ENCODE measurements at regions not wholly inside any gene's neighbourhood (a gene's known extent, or its start where the extent isn't known, plus 50 kb on each side); places are given as distances from the start of the nearest gene placed in this dataset.
A peak's percentile ranks its signal among the peaks of the same experiment; 100 is the strongest.

DNA sequence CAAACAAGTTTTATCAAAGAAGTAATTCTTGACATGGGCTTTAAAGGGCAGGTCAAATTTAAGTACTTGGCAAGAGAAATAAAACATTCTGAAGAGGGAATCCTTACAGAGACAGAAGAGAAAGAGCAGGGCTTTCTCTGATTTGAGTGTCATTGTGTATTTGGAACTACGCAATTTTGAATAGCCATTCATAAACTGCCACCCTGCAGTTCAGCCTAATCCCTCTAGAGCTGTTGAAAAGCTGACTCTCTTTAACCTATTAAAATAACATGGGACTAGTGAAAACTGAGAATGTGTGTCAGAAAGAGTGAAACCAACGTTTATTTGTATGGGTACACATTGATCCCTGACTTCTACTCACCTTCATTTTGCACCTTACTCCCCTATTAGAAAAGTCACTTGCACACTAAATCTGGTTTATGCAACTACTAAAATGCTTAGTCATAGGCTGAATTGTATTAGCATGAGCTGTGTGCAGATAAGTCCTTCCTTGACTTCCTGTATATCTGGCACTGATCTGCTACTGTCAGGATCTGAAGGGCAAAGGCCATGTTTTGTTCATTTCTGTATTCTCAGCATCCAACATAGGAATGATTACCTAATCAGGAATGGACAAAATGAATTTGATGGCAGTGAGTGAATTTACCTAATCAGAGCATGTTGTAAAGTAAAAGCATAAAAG is 458.9 kb downstream of the NOVA1 start:
- no peak overlapping the region for H3K4me3 ChIP-seq (ENCODE audit: low read length)
- H3K4me1 ChIP-seq (ENCODE audit: control insufficient read depth, low read length): no peaks in the 10 kb centered on the region
- no peaks in the 10 kb centered on the region for H3K27me3 ChIP-seq (ENCODE audit: control insufficient read depth, low read length)
- no peaks in the 10 kb centered on the region for H3K36me3 ChIP-seq (ENCODE audit: control insufficient read depth, low read length)
- no peaks in the 10 kb centered on the region for H3F3A ChIP-seq (ENCODE audit: control insufficient read depth, insufficient read depth)
- H4K20me1 ChIP-seq (ENCODE audit: control insufficient read depth, insufficient read depth, low read depth, low read length): no peaks in the 10 kb centered on the region
- no peak overlapping the region for H3K4me2 ChIP-seq (ENCODE audit: low read length)
- no peaks in the 10 kb centered on the region for H3K79me2 ChIP-seq (ENCODE audit: control insufficient read depth, low read length)
- H3K9me3 ChIP-seq (ENCODE audit: control insufficient read depth, insufficient read depth, low read length): peaks cover 4% of the 10 kb centered on the region; the same call in 1 of the 2 replicates
- TF ChIP-seq EZH2phosphoT487 (IDR thresholded peaks at IDR 0.05; ENCODE audit: borderline replicate concordance, low read length) (no peak), CTCF (IDR thresholded peaks at IDR 0.05; ENCODE audit: low read depth, low read length, poor library complexity, severe bottlenecking) (no peak)
- no peak overlapping the region for H3K27ac ChIP-seq (ENCODE audit: low read depth, low read length)
- H3K9me2 ChIP-seq (replicated peaks; ENCODE audit: control insufficient read depth, low read length): no peaks in the 10 kb centered on the region

- Histone ChIP-seq H3K9me2 (replicated peaks; ENCODE audit: control insufficient read depth, low read length) (no peaks in the 10 kb centered on the region), H4K20me1 (ENCODE audit: control insufficient read depth, insufficient read depth, low read depth, low read length) (no peaks in the 10 kb centered on the region), H3K4me1 (ENCODE audit: control insufficient read depth, low read length) (no peaks in the 10 kb centered on the region), H3K27me3 (ENCODE audit: control insufficient read depth, low read length) (no peaks in the 10 kb centered on the region), H3K4me2 (ENCODE audit: low read length) (no peak overlapping the region), H3K36me3 (ENCODE audit: control insufficient read depth, low read length) (no peaks in the 10 kb centered on the region), H3K4me3 (ENCODE audit: low read length) (no peak overlapping the region), H3K27ac (ENCODE audit: low read depth, low read length) (no peak overlapping the region), H3K79me2 (ENCODE audit: control insufficient read depth, low read length) (no peaks in the 10 kb centered on the region), H3F3A (ENCODE audit: control insufficient read depth, insufficient read depth) (no peaks in the 10 kb centered on the region), H3K9me3 (ENCODE audit: control insufficient read depth, insufficient read depth, low read length) (peaks cover 4% of the 10 kb centered on the region; the same call in 1 of the 2 replicates)
- TF ChIP-seq CTCF (IDR thresholded peaks at IDR 0.05; ENCODE audit: low read depth, low read length, poor library complexity, severe bottlenecking): peak; percentile 44
- no peak for TF ChIP-seq EZH2phosphoT487 (IDR thresholded peaks at IDR 0.05; ENCODE audit: borderline replicate concordance, low read length)
These were observed 460.7 kb downstream of the NOVA1 start for GRCh38 chr14:26137161-26137560.

DNA sequence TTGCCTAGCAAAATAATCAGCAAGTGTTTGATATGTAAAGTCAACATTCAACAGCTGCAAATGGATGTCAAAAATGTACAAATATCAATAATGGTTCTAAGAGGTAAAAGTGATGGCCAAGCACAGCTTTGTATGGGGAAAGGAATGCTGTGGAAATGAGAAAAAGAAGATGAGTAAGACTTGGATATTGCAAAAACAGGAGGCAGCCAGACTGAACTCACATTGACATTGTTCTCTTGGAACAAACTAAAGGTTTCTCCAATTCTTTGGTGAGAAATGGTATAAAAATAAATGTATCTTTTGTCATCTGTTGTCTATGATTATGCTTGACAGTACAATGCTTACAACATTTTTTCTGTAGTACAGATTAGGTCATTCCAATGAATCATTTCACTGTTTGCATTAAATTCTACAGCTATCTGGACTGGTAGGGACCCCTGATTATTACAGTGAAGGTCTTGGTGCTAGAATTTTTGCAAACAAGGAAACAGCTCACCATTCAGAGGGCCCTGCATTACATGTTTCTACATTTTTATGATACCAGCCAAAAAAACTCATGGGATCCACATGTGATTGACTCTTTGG is 465.7 kb downstream of the NOVA1 start:
- Histone ChIP-seq H3F3A (ENCODE audit: control insufficient read depth, insufficient read depth) (no peaks in the 10 kb centered on the region), H3K4me3 (ENCODE audit: low read length) (no peak overlapping the region), H3K9me2 (replicated peaks; ENCODE audit: control insufficient read depth, low read length) (no peaks in the 10 kb centered on the region), H3K27me3 (ENCODE audit: control insufficient read depth, low read length) (no peaks in the 10 kb centered on the region), H3K79me2 (ENCODE audit: control insufficient read depth, low read length) (no peaks in the 10 kb centered on the region), H3K4me2 (ENCODE audit: low read length) (no peak overlapping the region), H3K36me3 (ENCODE audit: control insufficient read depth, low read length) (no peaks in the 10 kb centered on the region), H3K9me3 (ENCODE audit: control insufficient read depth, insufficient read depth, low read length) (no peaks in the 10 kb centered on the region), H4K20me1 (ENCODE audit: control insufficient read depth, insufficient read depth, low read depth, low read length) (no peaks in the 10 kb centered on the region), H3K27ac (ENCODE audit: low read depth, low read length) (no peak overlapping the region), H3K4me1 (ENCODE audit: control insufficient read depth, low read length) (no peaks in the 10 kb centered on the region)
- TF ChIP-seq CTCF (IDR thresholded peaks at IDR 0.05; ENCODE audit: low read depth, low read length, poor library complexity, severe bottlenecking): no peak
- no peak for TF ChIP-seq EZH2phosphoT487 (IDR thresholded peaks at IDR 0.05; ENCODE audit: borderline replicate concordance, low read length)

Measured in DOHH2 (cell line).